ENCODE measurements at regions not wholly inside any gene's neighbourhood (a gene's known extent, or its start where the extent isn't known, plus 50 kb on each side); places are given as distances from the start of the nearest gene placed in this dataset.

DNA sequence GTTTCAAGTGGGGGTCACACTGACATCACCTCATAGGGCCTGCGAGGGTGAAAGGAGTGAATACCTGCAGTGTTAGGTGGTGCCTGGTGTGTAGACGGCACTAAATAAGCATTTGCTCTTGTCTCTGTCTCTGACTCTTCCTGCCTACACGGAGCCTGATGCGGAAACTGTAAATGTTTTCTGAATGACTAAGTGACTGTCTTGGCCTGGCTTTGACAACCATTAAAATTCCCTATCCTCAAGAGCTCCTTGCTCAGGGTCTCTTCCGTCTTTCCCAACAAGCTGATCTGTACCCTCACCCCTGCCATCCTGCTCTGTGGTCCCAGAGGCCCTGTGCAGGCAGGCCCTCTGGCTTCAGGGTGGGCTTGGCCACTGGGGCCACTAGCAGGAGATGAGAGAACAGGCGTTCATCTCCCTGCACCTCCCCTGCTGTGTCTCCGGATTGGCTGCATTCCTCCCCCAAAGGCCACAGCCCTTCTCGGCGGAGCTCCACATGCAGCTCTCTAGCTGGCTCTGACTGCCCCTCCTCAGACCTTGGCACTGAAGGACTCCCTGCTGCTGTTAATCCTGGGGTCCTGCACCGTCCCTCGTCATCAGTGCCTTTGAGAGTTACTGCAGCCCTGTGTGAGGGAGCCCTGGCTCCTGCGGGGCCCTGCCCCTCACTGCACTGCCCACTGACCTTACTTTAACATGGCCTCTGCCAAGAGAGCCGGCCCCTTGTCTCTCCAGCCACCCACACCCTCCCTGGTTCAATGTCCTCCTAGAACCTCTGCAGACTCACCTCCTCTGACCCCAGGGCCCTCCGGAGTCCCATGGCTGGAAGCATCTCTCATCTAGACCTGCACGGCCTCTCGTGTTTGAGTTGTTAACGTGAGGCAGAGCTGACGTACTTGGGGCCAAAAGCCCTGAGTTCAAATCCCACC lies 211.1 kb downstream of the MATN1 start:
- DNase-seq: no peak

DNA sequence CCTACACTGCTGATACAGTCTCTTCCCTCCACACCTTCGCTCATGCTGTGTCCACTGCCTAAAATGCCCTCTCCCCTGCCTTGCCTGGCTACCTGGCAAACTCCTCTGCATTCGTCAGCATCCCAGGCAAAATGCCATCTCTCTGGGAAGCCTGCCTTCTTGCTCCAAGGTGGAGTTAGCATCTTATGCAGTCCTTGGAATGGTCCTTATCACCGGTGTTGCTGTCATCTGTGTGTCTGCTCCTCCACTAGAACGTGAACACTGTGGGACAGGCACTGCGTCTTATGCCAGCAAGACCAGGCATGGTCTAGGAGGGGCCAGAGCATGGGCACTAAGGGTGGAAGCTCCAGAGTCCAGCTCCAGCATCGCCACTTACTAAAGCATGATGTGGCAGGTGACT lies 211.8 kb downstream of the MATN1 start:
- no peak for DNase-seq

DNA sequence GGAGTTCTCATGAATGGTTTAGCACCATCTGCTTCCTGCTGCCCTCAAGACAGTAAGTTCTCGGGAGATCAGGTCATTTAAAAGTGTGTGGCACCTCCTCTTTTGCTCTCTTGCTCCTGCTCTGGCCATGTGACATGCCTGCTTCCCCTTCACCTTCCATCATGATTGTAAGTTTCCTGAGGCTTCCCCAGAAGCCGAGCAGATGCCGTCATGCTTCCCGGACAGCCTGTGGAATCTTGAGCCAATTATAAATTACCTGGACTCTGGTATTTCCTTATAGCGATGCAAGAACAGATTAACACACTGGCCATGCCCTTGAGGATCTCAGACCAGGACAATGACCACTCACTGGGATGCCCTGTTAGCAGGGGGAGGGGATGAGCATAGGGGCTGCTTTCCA lies 212.3 kb downstream of the MATN1 start:
- no peak for DNase-seq

DNA sequence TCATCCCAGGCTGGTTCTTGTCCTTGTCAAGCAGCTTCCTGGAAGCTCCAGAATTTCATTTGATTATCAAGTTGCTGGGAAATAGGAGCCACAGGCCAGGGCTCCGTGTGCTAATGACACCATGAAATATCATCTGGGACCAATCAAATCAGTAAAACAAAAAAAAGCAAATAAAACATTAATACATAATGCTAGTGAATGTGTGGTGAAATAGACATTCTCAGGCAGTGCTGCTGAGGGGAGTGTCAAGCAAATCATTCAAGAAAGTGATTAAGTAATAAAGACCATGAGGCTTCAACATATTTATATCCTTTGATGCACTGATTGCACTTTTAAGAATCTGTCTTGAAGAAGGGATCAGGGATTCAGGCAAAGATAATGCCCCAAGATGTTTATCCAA lies 213.7 kb downstream of the MATN1 start:
- DNase-seq: no peak

- no peak for DNase-seq
Measured at GRCh38 chr1:30508611-30509010, 214.8 kb downstream of the MATN1 start.

GRCh38 chr1:30508175-30508448 lies 215.3 kb downstream of the MATN1 start:
- no peak for DNase-seq

- no peak for DNase-seq
Measured at GRCh38 chr1:30507401-30508174, 215.8 kb downstream of the MATN1 start.

DNA sequence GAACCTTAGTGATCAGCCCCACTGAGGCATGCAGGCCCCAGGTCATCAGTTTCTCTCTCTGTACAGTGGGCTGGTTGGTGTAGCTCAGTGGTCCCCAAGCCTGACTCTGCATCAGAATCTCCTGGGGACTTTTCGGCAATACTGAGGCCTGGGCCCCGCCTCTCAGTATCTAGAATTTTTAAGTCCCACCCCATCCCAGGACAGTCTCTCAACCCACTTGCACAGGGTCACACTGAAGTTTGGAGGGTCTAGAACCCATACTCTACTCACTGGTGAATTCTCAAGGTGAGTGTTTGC lies 216.4 kb downstream of the MATN1 start:
- DNase-seq: no peak

DNA sequence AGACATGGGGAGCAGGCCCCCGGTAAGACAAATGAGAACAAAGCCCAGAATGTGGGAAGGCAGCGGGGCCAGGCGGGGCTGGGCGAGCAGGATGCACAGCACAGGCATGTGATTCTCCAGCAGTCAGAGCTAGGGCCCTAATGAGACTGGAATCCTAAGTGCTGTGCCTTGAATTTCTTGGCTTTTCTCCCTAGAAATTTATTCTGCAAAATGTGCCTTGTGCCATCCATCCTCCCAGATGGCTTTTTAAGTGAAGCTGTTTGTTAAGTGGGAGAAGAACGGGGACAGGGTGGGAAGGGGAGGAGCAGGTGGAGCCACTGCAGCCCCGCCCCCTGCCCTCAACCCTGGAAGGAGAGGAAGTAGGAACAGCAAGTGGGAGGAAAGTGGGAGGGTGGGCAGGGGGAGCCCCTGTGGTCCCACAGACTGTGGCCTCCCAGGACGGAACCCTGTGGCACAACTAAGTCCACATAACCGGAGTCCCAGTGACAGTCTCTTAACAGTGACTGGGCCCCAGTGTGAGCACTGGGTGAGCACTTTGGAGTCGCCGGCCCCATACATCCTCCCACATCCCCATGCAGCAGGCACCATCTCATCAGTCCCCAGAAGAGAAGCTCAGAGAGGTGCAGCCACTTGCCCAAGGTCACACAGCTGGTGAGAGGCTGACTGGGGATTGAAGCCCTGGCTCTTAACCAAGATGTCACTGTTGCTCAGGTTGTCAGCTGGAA lies 216.9 kb downstream of the MATN1 start:
- no peak for DNase-seq

GRCh38 chr1:30505853-30506252 lies 217.5 kb downstream of the MATN1 start:
- DNase-seq: no peak

DNA sequence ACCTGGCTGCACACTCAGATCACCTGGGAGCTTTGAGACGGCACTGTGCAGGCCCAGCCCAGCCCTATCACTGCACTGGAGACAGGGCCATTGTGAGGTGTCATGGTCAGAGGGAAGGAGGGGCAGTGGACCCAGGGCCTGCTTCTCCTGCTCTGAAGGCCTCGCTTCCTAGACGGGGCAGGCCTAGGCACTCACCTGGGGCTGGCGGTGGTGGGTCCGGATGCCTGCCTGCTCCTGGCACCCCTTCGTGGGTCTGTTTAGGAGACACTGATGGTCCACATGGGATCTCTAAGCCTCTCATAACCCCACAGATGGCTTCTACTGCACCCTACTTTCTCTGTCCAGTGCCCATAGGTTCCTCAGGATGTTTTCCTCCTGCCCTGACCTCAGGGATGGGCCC lies 230.9 kb downstream of the MATN1 start:
- DNase-seq: no peak

GRCh38 chr1:30491831-30492230 lies 231.6 kb downstream of the MATN1 start:
- DNase-seq: no peak

GRCh38 chr1:30490554-30491053 lies 232.8 kb downstream of the MATN1 start:
- DNase-seq: no peak

GRCh38 chr1:30489737-30490389 lies 233.5 kb downstream of the MATN1 start:
- DNase-seq: no peak

- DNase-seq: no peak
Measured at GRCh38 chr1:30488324-30488913, 235.0 kb downstream of the MATN1 start.

- DNase-seq: no peak
Measured at GRCh38 chr1:30487042-30487441, 236.3 kb downstream of the MATN1 start.

DNA sequence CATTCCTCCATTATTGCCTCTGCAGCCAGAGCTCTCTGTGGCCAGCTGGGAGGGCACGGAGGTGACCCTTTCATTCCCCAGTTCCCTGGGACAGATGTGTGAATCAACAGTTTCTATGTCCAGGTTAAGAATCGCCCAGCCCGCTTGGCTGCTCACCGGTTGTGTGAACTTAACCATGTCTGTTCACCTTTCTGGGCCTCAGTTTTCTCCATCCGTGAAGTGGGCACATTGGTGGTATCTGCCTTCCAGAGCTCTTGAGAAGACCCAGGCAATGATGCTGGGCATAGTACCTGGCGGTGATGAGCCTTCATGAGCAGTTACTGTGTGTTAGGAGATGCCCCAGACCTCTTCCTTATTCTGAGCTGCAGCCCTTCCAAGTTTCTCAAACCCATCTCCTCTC lies 238.3 kb downstream of the MATN1 start:
- DNase-seq: no peak

DNA sequence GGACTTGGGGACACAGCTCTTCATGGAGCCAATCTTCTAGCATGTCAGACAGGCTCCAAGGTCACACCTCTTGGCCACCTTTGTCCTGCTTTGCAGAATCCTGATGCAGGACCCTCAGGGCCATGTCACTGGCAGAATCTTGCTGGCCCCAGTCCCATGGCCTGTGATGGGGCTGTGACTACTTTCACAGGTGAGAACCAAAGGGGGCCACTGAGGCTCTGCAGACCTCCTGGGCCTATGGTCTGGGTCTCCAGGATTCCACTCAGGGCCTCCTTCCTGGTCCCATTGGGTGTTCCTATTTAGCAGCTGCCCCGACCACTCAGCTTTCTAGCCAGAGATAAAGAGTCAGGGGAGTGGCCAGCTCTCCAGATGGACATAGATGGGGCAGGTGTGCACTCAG lies 238.7 kb downstream of the MATN1 start:
- DNase-seq: no peak

GRCh38 chr1:30479575-30479974 lies 243.8 kb downstream of the MATN1 start:
- no peak for DNase-seq

GRCh38 chr1:30478799-30479563 lies 244.4 kb downstream of the MATN1 start:
- DNase-seq: no peak

DNA sequence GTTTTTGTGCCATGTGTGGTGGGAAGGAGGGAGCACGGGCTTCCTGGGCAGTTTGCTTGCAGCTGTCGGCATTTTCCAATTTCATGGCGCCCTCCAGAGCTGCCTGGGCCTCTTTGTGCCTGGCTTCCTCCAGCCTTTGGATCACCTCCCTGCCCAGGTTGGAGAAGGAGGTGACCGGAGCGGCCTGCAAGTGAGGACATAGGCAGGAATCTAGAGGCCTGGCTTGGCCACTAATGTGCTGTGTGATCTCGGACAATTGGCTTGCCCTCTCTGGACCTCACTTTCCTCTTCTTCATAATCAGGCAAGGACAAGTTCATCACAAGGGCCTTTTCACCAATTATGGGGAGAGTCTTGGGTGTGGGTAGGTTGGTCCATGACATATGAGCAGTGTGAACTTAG lies 245.1 kb downstream of the MATN1 start:
- no peak for DNase-seq

- no peak for DNase-seq
Measured at GRCh38 chr1:30477588-30477987, 245.8 kb downstream of the MATN1 start.
